ENCODE measurements at regions not wholly inside any gene's neighbourhood (a gene's known extent, or its start where the extent isn't known, plus 50 kb on each side); places are given as distances from the start of the nearest gene placed in this dataset.
"Not testable (repeated sequence)": the region's sequence is repeated elsewhere in the genome, so short reads cannot be mapped to it uniquely, and the experiment has no call there.

DNA sequence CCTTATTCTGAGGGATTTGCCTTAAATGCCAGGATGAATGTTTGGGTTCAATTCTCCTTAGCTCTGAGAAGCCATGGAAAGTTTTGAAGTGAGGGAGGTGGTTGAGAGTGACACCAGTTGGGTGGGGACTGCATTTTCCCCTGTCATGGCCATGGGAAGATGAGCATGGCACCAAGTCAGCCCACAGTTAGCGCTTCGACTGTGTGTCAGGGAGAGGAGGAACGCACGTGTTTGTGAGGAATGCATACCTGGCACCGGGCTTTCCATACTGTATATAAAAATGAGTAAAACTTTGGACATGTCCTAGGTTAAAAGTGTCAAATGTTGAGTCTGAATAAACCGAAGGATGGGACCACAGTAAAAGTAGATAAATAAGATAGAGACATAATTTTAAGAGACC lies 187.5 kb upstream of the KL start:
- DNase-seq: no peak

GRCh38 chr13:32829269-32829668 lies 187.0 kb upstream of the KL start:
- no peak for DNase-seq

- DNase-seq: no peak
Measured at GRCh38 chr13:32829676-32830335, 186.4 kb upstream of the KL start.

DNA sequence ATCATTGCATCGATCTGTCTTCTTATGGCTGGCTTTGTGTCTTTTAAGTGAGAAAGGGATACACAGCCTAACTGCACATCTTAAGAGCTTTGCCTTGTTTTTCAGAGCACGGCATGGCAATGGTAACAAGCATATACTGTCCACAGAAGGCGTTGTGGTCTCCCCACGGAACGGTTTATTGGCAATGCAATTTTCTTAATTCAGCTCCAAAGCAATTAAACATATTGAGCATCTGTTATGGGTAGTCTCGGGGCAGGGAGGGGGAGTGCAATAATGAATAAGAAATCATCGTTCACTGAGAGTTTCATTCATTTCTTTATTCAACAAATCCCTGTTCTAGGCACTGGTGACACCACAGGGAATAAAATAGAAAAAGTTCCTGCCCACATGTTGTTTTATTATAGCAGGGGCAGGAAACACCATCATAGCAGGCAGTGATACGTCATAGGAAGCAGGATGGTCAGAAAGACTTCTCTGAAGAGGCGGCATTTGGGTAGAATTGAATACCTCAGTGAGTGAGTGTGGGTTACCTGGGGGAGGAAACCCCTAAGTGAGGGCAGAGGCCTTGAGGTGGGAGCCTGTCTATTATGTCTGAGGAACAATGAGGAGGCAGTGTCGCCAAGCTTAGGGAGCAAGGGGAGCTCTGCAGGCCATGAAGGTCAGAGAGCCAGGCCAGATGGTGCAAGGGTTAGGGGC lies 185.7 kb upstream of the KL start:
- no peak for DNase-seq

GRCh38 chr13:32837307-32837972 lies 178.8 kb upstream of the KL start:
- DNase-seq: no peak

DNA sequence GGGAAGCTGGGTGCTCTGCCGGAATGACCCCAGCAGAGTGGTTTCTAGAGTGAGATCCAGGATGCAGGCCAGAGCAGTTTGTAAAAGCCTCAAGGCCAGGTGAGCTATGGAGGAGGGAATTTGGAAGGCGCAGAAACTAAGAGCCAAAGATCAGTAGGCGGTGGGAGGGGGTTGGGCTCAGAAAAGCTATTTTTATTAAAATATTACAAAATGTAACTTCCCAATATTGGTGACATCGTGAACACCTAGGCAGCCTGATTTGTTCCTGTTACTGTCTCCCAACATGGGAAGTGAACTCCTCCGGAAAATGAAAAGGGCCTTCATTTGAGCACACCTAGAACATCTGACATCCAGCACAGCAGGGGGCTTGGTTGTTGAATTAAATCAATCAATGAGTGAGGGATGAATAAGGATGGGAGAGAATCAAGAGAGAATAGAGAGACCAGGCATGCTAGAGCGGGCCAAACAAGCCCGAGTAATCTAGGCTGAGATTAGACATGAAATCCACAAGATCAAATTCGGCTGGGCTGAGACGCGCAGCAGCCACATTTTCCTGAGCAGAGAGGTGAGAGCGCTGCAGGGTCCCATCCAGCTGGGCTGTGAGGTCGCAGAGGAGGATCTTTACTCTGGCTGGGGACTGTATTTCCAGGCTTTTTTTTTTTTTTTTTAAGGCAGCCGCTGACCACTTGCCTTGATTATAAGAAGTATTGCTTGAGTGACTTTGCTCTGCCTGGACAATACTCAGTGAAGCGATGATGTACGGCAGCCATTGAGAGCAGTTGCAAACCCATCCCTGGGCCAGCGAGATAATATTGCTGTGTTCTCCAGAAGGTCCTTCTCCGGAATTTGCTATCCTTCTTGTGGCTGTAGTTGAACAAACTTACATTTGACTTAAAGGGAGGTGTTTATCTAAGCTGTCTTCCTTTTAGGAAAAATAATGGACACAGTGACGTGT lies 178.0 kb upstream of the KL start:
- no peak for DNase-seq

DNA sequence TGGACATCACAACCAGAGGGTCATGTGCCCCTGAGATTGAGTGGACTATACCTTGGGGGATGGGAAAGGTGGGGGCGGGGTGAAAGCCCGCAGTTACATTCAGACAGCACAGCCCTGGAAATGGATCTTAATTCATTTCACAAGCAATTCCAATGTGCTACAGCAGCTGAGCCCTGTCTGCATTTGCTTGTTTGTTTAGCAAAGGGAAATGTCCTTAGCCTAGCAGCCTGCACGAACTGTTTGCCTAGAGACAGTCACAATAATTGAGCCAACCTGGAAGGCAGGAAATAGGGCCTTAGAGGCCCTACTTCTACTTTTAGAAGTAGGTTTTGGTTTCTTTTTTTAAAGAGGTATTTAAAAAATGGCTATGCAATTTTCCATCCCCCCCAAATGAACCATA lies 177.3 kb upstream of the KL start:
- DNase-seq: peak; percentile 63

DNA sequence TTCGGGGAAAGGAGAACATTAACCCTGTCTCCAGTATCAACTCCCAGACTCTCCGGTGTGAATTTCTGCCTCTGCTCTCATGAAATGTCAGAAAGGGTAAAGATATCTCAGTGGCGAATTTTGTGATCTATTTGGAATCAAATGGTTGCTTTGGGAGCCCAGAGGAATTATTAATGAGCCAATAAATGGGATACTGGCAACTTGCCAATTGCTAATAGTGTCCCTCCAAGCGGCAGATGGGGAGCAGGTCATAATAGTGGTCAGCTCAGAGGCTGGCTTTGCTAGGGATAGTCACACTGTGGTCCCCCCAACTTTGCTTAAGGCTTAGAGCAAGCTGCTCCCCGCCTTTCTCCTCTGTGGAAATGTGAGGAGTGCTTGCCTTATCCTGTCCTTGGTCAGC lies 176.1 kb upstream of the KL start:
- DNase-seq: no peak

GRCh38 chr13:32840989-32841713 lies 175.1 kb upstream of the KL start:
- DNase-seq: no peak

- no peak for DNase-seq
Measured at GRCh38 chr13:32845952-32846950, 170.0 kb upstream of the KL start.

GRCh38 chr13:32847976-32848375 lies 168.2 kb upstream of the KL start:
- not testable (repeated sequence) for DNase-seq

GRCh38 chr13:32849369-32849768 lies 166.9 kb upstream of the KL start:
- DNase-seq: no peak

- DNase-seq: no peak
Measured at GRCh38 chr13:32850316-32851052, 165.7 kb upstream of the KL start.

DNA sequence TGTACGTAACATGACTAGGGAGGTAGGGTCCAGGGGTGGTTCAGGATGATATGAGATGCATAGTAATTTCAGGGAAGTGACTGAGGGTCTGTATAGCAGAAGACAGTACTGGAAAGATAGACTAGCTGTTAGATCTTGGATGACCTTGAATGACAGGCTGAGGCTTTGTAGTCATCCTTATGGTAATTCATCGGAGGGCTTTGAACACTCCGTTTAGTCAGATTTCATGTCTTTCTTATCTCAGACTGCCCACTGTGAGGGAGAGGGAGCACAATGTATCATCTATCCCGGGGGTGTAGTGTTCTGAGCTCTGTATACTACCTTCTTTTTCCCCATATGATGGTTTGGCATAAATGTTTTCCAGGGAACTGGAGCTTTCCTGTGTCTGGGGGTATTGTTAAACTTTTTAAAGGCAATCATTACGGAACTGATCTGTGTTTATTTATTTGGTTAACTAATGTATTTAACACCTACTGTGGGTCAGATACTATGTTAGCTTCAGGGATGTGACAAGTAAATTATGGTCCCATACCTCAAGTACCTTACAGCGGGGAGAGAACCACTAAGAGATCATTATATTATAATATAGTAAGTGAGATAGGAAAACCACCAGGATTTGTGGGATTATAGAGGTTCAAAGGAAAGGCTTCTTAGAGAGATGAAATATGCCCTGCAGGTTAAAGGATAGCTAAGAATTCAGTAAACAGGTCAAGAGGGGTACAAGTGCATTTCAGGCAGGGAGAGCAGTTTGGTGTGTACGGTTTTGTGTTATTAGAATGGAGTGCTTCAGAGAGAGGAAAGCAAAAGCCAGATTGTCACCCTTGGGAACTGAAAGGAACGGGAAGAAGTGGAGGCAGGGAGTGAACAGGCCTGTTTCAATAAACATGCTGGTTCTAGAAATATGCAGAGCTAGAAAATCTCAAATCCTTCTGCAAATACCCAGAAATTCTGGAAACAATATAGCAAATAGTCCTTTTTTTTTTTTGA lies 164.8 kb upstream of the KL start:
- no peak for DNase-seq

DNA sequence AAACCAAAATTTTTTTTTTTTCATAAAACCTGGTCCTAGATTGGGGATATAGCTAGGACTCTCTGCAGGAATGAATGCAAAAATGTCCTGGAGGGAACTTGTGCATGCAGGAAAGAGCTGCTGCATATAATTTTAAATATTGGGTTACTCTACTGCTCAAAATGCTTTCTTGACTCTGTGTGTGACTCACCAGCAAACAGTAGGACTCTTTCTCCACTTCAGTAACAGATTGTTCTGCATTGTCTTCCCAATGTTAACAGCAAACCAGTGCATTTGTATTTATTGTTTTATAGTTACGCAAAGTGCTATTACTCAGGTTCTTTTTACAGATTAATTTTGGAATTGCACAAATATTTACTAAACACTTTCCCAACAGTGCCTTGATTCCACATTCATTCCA lies 163.7 kb upstream of the KL start:
- no peak for DNase-seq

- no peak for DNase-seq
Measured at GRCh38 chr13:32857077-32857476, 159.1 kb upstream of the KL start.

DNA sequence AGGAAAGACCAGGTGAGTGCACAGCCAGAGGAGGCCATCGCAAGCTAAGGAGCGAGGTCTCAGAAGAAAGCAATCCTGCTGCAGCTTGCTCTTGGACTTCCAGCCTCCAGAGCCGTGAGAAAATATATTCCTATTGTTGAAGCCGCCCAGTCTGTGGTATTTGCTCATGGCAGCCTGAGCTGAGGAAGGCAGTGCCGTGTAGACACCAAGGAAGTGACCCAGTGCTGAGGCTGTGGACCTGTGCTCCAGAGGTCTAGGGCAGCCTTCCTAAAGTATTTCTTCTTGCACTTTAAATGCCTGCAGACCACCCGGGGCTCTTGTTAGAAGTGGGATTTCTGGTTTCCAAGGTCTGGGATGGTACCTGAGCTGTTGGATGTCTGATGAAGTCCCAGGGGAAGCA lies 158.5 kb upstream of the KL start:
- DNase-seq: no peak

DNA sequence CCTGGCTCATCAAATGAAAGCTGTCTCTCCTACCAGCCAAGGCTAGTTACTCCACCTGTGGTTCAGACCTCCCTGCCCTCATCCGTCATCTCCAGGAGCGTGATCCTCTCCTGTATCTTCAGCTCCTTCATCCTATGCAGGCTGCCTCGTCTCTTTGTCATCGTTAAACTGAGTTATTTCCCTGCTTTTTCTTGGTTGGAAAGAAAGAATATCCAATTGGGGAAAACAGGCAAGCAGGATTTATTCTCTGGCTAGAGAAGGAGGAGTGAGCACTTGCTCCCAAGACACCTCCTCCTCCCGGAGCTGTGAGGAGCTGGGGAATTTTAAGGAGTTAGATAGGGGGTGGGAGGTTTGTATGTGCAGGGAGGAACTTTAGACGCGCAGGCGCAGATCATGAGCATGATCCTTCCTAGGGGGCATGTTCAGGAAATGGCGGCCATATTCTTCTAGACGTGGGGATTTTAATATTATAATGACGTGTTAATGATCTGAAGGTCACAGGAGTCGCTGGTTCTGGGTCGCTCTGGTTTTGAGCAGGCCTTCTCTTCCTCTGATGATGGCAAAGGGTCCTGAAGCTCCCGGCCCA lies 156.4 kb upstream of the KL start:
- no peak for DNase-seq

- DNase-seq: no peak
Measured at GRCh38 chr13:32861304-32861703, 154.9 kb upstream of the KL start.
